GM19324 (cell line): ENCODE measurements at regions not wholly inside any gene's neighbourhood (a gene's known extent, or its start where the extent isn't known, plus 50 kb on each side); places are given as distances from the start of the nearest gene placed in this dataset.
"Not testable (repeated sequence)": the region's sequence is repeated elsewhere in the genome, so short reads cannot be mapped to it uniquely, and the experiment has no call there.

Experiments
- ATAC-seq: cut with Tn5 transposase; IDR thresholded peaks from one replicate; pipeline ENCODE4 v1.9.1; 2021; ENCODE audit warnings: mild to moderate bottlenecking, moderate library complexity; ENCODE audit not compliant: unreplicated experiment, low FRiP score

DNA sequence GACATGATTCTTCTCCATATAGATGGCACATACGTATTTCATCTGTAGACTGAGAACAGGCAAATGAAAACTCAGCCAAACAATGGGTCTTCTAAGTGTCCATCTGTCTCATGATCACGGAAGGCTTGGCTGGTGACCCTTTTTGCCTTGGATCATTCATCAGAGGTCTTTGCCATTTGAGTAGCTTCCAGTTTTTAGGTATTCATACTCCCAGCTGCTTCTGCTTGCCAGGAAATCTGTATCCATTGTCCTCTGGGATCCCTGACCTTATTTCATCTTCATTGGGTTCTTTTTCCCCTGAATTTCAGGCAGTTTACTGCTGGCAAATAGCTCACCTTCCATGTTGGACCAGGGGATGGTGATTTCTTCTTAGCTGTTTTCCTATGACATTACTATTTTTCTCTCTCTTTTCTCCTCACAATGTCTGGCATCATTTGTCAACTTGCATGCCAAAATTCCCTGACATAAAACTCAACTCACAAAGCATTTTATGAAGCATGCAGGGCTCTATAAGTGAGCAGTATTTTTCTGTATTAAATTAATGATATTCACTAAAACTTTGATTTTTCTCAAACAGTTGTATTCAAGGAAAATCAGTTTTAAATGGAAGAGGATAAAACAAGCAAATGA lies 241.2 kb downstream of the DNAJB9 start:
- ATAC-seq: no peak

DNA sequence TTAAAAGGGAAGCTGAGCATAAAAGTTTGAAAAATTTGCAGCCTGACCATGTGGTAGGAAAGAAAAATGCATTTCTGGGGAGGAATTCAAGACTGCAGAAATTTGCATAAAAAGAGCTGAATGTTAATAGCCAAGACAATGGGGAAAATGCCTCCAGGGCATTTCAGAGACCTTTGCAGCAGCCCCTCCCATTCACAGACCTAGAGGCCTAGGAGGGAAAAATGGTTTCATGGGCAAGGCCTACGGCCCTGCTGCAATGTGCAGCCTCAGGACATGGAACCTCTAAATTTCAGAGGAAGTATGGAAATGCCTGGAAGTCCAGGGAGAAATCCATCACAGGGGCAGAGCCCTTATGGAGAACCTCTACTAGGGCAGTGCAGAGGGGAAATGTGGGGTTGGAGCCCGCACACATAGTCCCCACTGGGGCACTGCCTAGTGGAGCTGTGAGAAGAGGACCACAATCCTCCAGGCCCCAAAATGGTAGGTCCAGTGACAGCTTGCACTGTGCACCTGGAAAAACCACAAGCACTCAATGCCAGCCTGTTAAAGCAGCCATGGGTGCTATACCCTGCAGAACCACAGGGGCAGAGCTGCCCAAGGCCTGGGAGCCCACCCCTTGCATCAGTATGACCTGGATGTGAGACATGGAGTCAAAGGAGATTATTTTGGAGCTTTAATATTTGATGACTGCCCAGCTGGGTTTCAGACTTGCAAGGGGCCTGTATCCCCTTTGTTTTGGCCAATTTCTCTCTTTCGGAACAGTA lies 243.8 kb downstream of the DNAJB9 start:
- ATAC-seq: no peak

DNA sequence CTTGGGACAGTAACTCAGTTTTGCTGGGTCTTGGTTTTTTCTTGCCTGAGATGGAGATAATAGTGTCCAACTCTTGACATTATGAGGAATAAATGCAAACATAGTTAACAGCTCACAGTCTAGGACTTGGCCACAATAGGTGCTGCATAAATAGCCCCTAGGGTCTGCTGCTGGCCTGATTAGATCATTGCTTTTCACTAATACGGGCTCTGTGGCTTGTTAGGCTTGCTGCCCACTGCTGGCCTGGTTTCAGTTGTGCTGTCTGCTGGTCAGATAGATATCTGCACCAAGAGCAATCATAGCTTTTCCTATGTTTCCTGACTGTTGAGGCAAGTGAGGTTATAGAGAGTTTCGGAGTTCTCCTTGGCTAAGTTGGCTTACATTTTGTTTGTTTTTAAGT lies 246.1 kb downstream of the DNAJB9 start:
- ATAC-seq: no peak

DNA sequence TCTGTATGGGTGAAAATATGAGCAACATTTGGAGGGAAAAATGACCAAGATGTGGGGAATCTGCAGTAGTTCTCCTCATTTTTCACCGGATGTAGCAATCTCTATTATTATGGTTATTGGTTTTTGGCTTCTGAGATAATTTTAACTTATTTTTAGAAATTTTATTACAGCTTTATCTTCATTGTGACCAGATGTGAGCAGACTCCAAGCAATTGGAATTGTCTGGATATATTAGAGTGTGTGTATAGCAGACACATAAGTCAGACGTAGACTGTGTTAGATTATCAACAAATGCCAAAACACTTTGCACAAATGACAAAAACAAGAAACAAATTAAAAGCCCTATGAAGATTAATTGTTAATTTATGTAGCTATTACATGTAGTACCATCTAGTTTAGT lies 249.1 kb downstream of the DNAJB9 start:
- ATAC-seq: no peak

DNA sequence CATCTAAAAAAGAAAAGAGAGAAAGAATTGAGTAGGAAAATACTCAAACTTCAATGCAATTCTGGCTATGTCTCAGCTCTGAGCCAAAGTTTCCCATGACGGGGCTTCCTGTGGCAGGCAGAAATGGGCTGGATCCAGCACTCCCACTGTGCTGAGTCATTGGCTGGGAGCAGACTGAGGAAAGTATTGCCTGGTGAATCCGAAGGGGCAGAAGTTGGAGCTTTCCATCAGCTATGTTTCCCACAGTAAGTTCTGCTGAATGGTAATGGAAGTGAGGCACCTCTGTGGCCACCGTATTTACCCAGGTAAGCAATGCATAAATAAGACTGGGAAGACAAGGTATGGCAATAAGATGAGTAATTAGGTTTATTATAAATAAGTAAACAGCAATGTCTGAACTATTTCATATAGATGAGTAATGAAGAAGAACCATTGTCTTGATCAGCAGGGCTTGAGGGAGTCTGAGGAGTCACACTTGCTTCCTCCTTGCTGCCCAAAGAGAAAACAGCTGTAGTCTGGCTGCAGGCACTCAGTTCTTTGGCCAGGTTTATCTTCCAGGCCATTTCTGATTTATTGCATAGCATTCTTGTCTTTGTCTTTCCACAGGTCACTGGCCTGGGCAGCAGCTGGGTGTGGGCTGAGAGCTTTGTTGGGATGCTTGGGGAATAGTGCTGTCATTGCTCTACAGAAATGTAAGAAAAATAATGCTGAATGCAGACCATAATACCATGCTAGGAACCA lies 255.3 kb downstream of the DNAJB9 start:
- no peak for ATAC-seq

DNA sequence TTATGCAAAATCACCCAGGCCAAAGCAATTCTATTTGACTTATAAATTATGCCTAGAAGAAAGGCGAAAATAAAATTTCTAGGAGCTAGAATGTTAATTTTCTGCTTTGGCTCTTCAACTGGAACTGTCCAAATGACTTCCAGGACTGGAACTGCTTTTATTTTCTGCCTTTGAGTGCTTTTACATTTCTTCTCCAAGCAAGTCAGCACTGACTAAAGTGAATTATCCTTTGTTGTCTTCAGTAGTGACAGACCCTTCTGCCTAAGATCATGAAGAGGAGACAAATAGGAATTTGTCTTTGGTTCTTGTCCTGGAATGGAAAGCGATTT lies 255.9 kb downstream of the DNAJB9 start:
- no peak for ATAC-seq

DNA sequence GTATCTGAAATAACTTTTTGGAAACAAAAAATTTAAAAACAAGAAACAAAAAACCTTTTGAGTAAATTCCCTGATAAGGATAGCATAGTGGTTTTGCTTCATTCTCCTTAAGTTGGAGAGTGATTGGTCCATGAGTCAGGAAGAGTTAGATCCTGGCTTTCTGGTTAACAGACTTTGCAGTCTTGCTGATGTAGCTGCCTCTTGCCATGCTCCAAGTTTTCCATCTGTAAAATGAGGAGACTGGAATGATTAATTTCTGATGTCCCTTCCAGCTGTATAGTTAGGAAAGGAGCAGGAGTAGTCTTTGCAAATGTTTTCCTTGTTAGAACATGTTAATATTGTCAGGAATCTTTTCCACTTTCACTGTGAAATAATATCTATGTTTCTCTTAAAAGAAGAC lies 266.6 kb downstream of the DNAJB9 start:
- ATAC-seq: no peak

DNA sequence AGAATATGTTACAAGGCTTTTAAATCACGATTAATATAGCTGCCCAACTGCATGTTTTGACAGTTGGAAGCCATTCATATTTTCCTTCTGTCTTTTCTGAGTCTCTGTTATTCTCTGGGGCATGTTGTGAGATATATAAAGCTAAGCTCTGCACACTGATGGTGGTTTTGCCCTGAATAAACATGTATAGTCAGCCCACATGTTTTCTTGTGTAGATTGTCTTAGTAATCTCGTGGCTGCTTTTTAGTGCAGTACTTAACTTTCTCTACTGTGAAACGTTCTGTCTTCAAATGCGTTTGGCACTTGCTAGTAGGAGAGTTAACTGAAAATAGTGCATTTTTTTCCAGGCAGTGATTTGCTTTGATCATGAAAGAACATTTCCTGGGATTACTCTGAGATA lies 268.5 kb downstream of the DNAJB9 start:
- ATAC-seq: no peak

DNA sequence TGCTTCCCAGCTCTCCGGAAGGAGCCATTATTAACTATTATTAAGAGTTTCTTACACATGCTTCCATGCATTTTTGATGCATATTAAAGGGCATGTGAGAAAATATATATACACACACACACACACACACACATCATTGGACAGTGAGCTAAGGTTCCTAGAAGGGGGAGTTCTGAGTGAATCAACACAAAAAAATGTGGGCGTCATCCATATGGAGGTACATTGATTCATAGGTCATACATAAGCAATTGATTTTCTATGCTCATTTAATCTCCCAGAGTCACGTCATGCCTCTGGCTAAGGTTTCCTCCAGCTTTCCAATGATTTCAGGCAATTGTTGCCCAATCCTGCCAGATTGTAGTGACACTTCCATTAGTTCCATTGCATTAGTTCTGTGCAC lies 269.4 kb downstream of the DNAJB9 start:
- no peak for ATAC-seq

DNA sequence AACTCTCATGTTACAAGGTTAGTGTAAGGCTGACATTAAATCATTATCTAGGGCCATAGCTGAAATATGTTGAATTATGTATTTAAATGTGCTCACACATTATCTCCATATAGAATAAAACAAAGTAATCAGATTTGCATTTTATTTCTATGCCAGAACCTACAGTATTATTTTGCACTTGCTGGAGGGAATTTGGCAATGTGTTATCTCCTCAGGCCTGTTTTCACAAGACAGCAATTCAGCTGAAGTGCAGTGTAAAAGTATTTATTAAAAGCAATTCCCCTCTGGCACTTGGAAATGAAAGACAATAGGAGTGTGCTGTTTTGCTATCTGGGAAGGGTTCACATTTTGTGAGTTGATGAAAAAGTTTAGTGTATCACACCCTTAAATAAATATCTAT lies 276.3 kb downstream of the DNAJB9 start:
- ATAC-seq: no peak

DNA sequence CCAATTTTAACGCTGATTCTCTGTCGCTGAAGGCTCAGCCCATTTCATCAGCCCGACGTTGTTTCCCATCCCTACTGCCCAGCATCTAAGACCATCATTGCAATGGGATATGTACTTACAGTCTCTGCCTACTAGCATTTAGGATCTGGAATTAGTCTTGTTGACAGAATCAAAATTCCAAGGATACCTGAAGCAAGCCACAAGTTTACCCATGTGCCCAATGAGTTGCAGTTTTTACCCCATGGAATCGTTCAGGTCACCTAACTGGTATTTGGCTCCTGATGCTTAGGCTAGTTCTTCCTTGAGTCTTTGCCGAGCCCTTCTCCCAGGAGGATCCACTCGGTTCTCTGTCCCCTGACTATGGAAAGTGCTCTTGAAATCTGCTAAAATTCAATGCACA lies 276.8 kb downstream of the DNAJB9 start:
- no peak for ATAC-seq

DNA sequence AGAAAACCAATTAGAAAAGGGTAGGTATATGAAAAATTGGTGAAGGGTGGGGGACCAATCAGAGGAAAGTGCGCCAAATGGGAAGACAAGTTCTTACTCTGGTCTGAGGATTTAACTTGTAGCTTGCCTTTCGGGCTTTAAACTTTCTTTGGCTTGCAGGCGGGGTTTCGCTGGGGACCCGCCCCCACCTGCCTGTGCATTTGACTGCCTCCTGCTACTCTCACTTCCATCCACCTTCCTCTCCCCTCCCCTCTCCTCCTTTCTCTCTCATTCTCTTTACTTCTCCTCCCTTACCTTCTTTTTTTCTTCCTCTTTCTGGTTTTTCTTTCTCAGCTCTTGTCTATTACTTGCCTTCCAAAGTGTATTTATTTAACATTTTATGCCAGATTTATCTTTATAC lies 278.8 kb downstream of the DNAJB9 start:
- no peak for ATAC-seq

DNA sequence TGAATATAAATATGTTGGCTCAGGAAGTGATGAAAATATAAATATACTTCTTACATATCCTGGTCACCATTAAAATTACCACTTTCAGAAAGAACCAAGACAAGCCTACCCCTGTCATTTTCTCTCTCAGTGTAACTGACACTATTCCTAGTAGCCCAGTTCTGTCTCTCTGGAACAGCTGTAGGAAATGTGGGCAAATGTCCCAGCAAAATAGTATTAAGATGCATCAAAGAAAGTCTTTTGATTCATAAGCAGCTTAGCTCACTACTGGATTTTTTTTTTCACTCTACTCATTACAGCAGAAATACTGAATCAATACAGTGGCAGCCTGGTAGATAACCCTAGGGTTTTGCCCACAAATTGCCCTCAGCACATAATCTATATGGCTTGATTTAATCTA lies 290.9 kb downstream of the DNAJB9 start:
- no peak for ATAC-seq

DNA sequence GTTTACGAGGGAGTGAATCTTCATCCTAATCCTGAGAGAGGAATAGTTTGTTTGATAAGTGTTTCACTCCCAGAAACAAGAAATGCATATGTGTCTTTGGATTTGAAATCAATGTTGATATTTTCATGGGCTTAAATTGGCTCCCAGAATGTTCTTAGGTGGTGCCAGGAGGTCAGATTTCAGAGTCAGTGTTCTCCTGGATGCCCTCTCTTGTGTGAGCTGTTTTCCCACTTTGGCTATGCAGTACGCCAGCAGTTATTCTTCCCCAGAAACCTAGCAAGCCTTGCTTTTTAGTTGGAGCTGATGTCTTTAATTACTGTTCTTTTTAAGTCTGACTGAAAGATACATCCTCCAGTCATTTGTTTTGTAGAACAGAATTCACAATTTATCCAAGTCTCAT lies 291.4 kb downstream of the DNAJB9 start:
- no peak for ATAC-seq

DNA sequence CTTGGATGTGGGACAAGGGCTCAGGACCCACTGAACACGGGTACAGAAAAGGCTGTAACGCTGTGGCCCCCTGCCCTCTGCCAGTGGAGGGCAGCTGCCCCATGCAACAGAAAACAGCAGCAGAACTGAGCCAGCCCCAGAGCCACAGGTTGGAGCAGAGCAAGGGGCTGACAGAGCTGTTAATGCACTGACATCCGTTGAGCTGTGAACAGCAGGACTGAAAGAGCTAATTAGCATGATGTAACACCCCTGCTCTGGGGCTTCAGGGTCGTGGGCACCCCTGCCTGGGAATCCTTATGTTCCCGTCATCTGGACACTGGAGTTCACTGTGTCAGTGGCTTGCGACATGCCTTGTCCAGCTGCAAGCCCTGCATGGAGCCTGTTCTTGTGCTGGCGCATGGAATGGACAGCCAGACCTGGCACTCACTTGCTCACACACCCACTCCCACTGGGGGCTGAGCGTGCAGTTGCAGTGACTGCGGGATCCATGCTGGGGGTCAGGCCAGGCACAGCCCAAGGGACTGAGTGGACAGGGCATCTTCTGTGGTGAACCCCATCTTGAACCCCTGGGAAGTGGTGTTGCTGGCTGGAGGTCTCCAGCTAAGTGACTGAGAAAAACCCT lies 293.7 kb downstream of the DNAJB9 start:
- ATAC-seq: no peak

DNA sequence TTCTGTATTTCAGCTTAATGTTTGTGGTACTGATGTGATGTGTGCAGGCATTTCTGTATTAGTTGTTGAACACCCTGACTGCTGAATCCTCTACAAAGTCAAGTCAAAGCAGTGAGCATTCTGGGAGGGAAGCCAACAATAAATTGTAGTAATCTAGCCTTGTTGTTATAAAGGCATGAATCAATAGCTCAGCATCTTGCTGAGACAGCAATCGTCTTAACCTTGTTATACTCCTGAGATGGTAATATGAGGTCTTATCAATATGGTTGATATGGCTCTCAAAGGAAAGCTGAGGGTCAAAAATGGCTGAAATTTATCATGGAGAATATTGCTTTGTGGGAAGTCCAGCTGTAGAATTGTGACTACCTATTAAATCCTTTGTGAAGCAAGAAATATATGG lies 299.4 kb downstream of the DNAJB9 start:
- no peak for ATAC-seq

DNA sequence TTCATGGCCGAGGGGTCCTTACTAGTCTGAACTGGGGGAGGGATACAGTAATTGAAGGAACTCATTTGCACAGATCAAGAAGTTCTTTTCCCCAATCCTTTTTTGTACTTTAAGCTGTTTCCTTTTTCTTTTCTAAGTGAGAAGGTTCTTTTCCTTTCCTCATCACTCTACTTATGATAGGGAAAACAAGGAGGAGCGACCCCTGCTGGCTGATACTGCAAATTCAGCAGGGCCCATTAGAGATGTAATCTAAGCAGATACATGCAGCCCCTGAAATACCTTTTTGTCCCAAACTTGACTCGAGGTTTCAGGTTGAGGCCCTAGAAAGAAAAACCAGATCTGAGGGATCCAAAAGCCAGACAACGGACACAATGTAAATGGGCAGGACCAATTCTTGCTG lies 305.5 kb downstream of the DNAJB9 start:
- no peak for ATAC-seq

DNA sequence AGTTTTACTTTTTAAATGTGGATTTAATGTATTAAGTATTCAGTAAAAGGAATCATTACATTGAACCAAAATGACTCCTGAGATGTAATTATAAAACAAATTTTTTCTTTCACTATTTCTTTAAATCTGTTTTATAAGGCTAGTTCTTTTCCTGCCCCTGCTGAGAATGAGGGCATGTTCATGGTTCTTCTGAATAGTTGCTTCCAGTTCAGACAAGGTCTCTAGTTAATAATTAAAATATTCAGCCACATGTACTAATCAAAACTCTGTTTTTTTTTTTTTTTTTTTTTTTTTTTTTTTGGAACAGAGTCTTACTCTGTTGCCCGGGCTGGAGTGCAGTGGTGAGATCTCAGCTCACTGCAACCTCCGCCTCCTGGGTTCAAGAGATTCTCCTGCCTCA lies 321.2 kb downstream of the DNAJB9 start:
- no peak for ATAC-seq

DNA sequence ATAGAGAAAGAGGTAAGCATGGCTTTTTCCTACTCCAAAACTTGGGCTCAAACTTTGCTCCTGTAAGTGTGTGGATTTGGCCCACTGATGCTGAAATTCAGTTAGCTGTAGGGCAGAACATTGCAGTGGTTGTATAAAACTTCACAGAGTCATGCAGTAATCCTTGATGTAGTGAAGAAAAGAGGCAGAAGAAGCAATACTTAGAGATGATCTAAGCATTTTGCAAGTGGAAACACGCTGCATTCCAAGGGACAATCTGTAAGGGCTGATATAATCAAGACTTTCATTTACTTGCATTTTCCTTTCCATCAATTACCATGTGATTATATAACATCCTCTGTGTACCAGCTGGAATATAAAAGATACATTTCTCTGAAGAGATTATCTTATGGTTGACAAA lies 338.8 kb downstream of the DNAJB9 start:
- no peak for ATAC-seq

DNA sequence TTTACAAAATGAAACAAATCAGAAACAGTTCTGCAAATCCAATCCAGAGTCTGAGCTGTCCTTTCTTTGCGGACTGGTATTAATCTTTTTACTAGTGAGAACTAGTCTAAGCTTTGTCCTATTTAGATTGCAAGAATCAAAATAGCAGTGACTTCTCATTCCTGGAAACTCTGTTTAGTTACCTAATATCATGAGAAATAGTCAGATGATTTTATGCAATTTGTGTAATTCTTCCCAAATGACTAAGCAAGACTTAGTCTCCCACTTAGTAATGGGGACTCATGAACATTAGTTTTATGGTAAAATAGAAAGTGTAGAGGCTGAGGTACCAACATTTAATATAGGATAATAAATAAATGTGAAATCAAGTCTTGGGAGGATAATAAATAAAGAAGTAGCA lies 341.3 kb downstream of the DNAJB9 start:
- no peak for ATAC-seq

DNA sequence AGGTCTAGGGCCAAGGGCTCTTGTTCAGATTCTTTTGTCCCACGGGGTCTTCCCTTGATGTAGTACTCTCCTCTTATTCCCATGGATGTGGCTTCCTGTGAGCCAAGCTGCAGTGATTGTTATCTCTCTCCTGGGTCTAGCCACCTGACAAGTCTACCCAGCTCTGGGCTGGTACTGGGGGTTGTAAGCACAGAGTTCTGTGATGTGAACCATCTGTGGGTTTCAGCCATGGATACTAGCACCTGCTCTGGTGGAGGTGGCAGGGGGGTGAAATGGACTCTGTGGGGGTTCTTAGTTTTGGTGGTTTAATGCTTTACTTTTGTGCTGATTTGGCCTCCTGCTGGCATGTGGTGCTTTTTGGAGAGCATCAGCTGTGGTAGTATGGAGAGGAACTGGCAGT lies 350.8 kb downstream of the DNAJB9 start:
- ATAC-seq: no peak

DNA sequence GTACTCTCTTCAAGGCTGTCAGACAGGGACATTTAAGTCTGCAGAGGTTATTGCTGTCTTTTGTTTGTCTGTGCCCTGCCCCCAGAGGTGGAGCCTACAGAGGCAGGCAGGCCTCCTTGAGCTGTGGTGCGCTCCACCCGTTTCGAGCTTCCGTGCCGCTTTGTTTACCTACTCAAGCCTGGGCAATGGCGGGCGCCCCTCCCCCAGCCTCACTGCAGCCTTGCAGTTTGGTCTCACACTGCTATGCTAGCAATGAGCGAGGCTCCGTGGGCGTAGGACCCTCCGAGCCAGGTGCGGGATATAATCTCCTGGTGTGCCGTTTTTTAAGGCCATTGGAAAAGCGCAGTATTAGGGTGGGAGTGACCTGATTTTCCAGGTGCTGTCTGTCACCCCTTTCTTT lies 373.4 kb downstream of the DNAJB9 start:
- ATAC-seq: not testable (repeated sequence)
